ENCODE measurements at regions not wholly inside any gene's neighbourhood (a gene's known extent, or its start where the extent isn't known, plus 50 kb on each side); places are given as distances from the start of the nearest gene placed in this dataset.

GRCh38 chr10:43980715-43981114, 332.0 kb upstream of the ZNF32 start:
- TF ChIP-seq ESRRG (CRISPR knock-in tag; IDR thresholded peaks at IDR 0.05) (no peak), ZFP3 (CRISPR knock-in tag; IDR thresholded peaks at IDR 0.05) (no peak), OSR1 (CRISPR knock-in tag; IDR thresholded peaks at IDR 0.05) (no peak), GLIS3 (CRISPR knock-in tag; IDR thresholded peaks at IDR 0.05) (no peak), TCF4 (CRISPR knock-in tag; IDR thresholded peaks at IDR 0.05; ENCODE audit: borderline replicate concordance) (no peak), SNAI2 (CRISPR knock-in tag; IDR thresholded peaks at IDR 0.05) (no peak), BACH2 (CRISPR knock-in tag; IDR thresholded peaks at IDR 0.05; ENCODE audit: borderline replicate concordance) (no peak), TSHZ2 (CRISPR knock-in tag; IDR thresholded peaks at IDR 0.05) (no peak), ZNF565 (CRISPR knock-in tag; conservative IDR thresholded peaks at IDR 0.05; ENCODE audit: low read depth) (no peak), ZNF8 (CRISPR knock-in tag; IDR thresholded peaks at IDR 0.05) (no peak), CREB5 (CRISPR knock-in tag; IDR thresholded peaks at IDR 0.05; ENCODE audit: low read depth) (no peak), RARB (CRISPR knock-in tag; IDR thresholded peaks at IDR 0.05) (no peak), CSDC2 (CRISPR knock-in tag; IDR thresholded peaks at IDR 0.05) (no peak), CSRNP3 (CRISPR knock-in tag; IDR thresholded peaks at IDR 0.05) (no peak), PATZ1 (CRISPR knock-in tag; IDR thresholded peaks at IDR 0.05; ENCODE audit: borderline replicate concordance) (no peak), ARNTL (CRISPR knock-in tag; IDR thresholded peaks at IDR 0.05; ENCODE audit: borderline replicate concordance, low read depth) (no peak), TOX (CRISPR knock-in tag; IDR thresholded peaks at IDR 0.05; ENCODE audit: borderline replicate concordance) (no peak)
- no peak for ATAC-seq

- ATAC-seq = no peak
Observed at GRCh38 chr10:43980313-43980712, 331.6 kb upstream of the ZNF32 start.

More at GRCh38 chr10:43980313-43980712, 331.6 kb upstream of the ZNF32 start:
- TF ChIP-seq OSR1 (CRISPR knock-in tag; IDR thresholded peaks at IDR 0.05) (no peak), GLIS3 (CRISPR knock-in tag; IDR thresholded peaks at IDR 0.05) (no peak), CSRNP3 (CRISPR knock-in tag; IDR thresholded peaks at IDR 0.05) (no peak), POU6F1 (CRISPR knock-in tag; IDR thresholded peaks at IDR 0.05; ENCODE audit: borderline replicate concordance, low read depth) (no peak), ZNF565 (CRISPR knock-in tag; conservative IDR thresholded peaks at IDR 0.05; ENCODE audit: low read depth) (no peak), PPARA (CRISPR knock-in tag; IDR thresholded peaks at IDR 0.05; ENCODE audit: borderline replicate concordance) (no peak)

Measured in SK-N-SH treated with all-trans-retinoic acid at 6 μM for 48 hours (cell line).